Left lung (tissue), 4 donors: ENCODE measurements at regions not wholly inside any gene's neighbourhood (a gene's known extent, or its start where the extent isn't known, plus 50 kb on each side); places are given as distances from the start of the nearest gene placed in this dataset.

ENCODE experiments used
- ATAC-seq: fragments of 200-7000 bp; cut with Tn5 transposase; one replicate; pipeline ENCODE4 v1.9.1; 2020; ENCODE audit warnings: moderate library complexity
- DNase-seq, 4 donors: peaks; one replicate each; pipeline ENCODE4 v3.0.0-alpha.2; 2013 to 2020
- H3K27ac ChIP-seq, 2 donors: fragments of 200-600 bp; sonication (generic) in 1 of 2; one replicate each; pipeline versions ENCODE4 v1.5.0 to v1.8.0; 2020 to 2021
- H3K27me3 ChIP-seq, 2 donors: fragments of 200-600 bp; sonication (generic) in 1 of 2; one replicate each; pipeline versions ENCODE4 v1.5.0 to v1.8.0; 2020 to 2021
- H3K36me3 ChIP-seq, 2 donors: fragments of 200-600 bp; sonication (generic) in 1 of 2; one replicate each; pipeline versions ENCODE4 v1.5.0 to v1.8.0; 2020 to 2021
- H3K4me1 ChIP-seq, 2 donors: fragments of 200-600 bp; one replicate each; pipeline ENCODE4 v1.8.0; 2021
- H3K4me3 ChIP-seq, 2 donors: fragments of 200-600 bp; sonication (generic) in 1 of 2; one replicate each; pipeline versions ENCODE4 v1.5.0 to v1.8.0; 2020 to 2021; ENCODE audit warnings: mild to moderate bottlenecking in 1 of 2
- H3K9me3 ChIP-seq, 2 donors: fragments of 200-600 bp; sonication (generic) in 1 of 2; one replicate each; pipeline versions ENCODE4 v1.5.0 to v1.8.0; 2020 to 2021
- CTCF ChIP-seq, 2 donors: fragments of 200-600 bp; sonication (generic) in 1 of 2; IDR thresholded peaks; one replicate each; pipeline versions ENCODE4 v1.5.0 to v1.8.0; 2021; ENCODE audit warnings: antibody characterized with exemption in 2 of 2
- intact Hi-C, 2 donors: fragments of 100-400 bp; cut with DNase I; formaldehyde crosslinking; loops; one replicate each; pipeline versions ENCODE4 v1.11.2 to v1.14.2; 2022
- donor health status: DM: no; HTN: yes; CAD: no.
- donor health status: DM: no; HTN: no; CAD: no.

GRCh38 chr4:188695261-188695660 lies 556.0 kb downstream of the TRIML1 start:
- ATAC-seq, result no peak
- intact Hi-C loops, result no loop called here
- no peaks in the 10 kb centered on the region for H3K9me3 ChIP-seq

DNA sequence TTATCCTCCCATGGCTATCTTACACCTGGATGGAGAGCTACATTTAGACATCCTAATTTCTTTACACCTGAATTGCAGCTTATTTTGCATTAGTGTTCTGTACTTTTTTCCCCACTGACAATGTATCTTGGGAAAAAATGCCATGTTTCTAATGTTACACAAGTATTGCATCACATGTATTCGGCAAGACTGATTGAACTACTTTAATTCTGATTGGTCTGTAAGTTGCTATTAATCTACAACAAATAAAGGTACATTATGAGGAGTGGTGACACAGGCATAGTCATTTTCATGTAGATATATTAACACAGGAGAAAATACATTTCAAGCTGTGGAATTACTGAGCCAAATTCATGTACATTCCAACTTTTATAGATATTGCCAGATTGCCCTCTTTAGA lies 558.0 kb downstream of the TRIML1 start:
- Histone ChIP-seq H3K27me3 (no peaks in the 10 kb centered on the region), H3K4me3 (no peak overlapping the region), H3K27ac (no peak overlapping the region), H3K36me3 (no peaks in the 10 kb centered on the region), H3K9me3 (peaks cover 0 to 2% of the 10 kb centered on the region in 2 donors), H3K4me1 (no peaks in the 10 kb centered on the region)
- TF ChIP-seq CTCF (IDR thresholded peaks at IDR 0.05), result no peak
- ATAC-seq (no peak), DNase-seq (no peak)
- intact Hi-C loops, result no loop called here

More at GRCh38 chr4:188695261-188695660, 556.0 kb downstream of the TRIML1 start:
- DNase-seq, result no peak
- Histone ChIP-seq H3K36me3 (no peaks in the 10 kb centered on the region), H3K4me3 (no peak overlapping the region), H3K27ac (no peak overlapping the region), H3K4me1 (no peaks in the 10 kb centered on the region), H3K27me3 (no peaks in the 10 kb centered on the region)
- no peak for TF ChIP-seq CTCF (IDR thresholded peaks at IDR 0.05)

DNA sequence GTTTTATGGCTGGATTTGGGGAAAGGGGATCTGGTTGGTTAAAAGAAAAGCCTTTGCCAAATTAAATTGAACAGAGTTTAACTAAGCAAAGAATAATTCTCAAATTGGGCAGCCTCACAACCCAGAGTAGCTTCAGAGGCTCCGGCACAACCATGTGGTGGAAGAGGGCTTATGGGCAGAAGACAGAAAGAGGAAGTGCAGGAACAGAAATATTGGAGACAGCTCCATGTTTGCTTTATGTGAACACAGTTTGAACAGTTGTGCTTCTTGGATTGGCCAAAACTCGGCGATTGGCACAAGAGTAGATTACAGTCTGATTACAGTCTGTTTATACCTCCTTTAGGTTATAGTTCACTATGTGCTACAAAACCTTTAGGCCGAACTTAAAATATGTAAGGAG lies 562.7 kb downstream of the TRIML1 start:
- Histone ChIP-seq H3K36me3 (no peaks in the 10 kb centered on the region), H3K4me1 (no peaks in the 10 kb centered on the region), H3K4me3 (no peak overlapping the region), H3K9me3 (peaks cover 0 to 5% of the 10 kb centered on the region in 2 donors), H3K27ac (no peak overlapping the region), H3K27me3 (no peaks in the 10 kb centered on the region)
- DNase-seq (no peak), ATAC-seq (no peak)
- intact Hi-C loops, result no loop called here
- no peak for TF ChIP-seq CTCF (IDR thresholded peaks at IDR 0.05)

DNA sequence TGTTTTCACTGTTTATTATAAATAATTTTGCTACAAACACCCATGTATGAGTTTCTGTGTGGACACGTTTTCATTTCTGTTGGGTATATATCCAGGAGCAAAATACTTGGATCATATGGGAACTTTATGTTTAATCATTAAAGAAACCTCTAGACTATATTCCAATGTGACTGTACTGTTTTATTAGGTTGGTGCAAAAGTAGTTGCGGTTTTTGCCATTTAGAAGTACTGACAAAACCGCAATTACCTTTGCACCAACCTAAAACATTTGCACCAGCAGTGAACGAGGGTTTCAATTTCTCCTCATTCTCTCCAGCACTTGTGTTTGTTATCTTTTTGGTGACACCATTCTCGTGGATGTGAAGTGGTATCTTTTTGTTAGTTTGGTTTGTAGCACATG lies 565.0 kb downstream of the TRIML1 start:
- TF ChIP-seq CTCF (IDR thresholded peaks at IDR 0.05), result no peak
- Histone ChIP-seq H3K4me3 (no peak overlapping the region), H3K4me1 (no peaks in the 10 kb centered on the region), H3K36me3 (no peaks in the 10 kb centered on the region), H3K27me3 (no peaks in the 10 kb centered on the region), H3K9me3 (peaks cover 0 to 5% of the 10 kb centered on the region in 2 donors), H3K27ac (no peak overlapping the region)
- no peak for DNase-seq
- ATAC-seq, result no peak
- intact Hi-C loops, result no loop called here

DNA sequence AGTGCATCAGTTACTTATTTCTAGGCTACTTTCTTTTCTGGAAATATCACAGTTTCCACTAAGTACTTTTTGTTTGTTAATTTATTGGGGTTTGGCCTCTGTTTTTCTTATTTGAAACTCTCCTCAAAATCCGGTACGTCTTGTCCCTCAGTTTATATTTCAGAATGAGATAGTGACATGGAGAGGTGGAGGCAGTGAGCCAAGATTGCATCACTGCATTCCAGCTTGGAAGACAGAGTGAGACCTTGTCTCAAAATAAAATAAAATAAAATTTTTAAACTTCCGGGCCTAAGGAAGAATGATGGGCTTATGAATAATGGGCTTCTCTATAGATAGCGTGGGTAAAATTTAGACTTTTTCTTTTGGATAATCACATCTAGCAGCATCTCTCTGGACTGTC lies 567.8 kb downstream of the TRIML1 start:
- Histone ChIP-seq H3K4me3 (no peak overlapping the region), H3K36me3 (no peaks in the 10 kb centered on the region), H3K27ac (no peak overlapping the region), H3K27me3 (no peaks in the 10 kb centered on the region), H3K4me1 (no peaks in the 10 kb centered on the region), H3K9me3 (peaks cover 0 to 3% of the 10 kb centered on the region in 2 donors)
- no peak for DNase-seq
- intact Hi-C loops, result no loop called here
- ATAC-seq, result no peak
- no peak for TF ChIP-seq CTCF (IDR thresholded peaks at IDR 0.05)
